ENCODE measurements at regions not wholly inside any gene's neighbourhood (a gene's known extent, or its start where the extent isn't known, plus 50 kb on each side); places are given as distances from the start of the nearest gene placed in this dataset.

GRCh38 chr7:20076835-20077234 lies 140.3 kb downstream of the MACC1 start:
- Histone ChIP-seq H3K27ac (ENCODE audit: extremely low read depth, low read depth, low read length) (no peak overlapping the region), H3K36me3 (ENCODE audit: control insufficient read depth in 2 of 2, insufficient read depth in 1 of 2, low read length in 2 of 2) (no peaks in the 10 kb centered on the region), H3K9me3 (ENCODE audit: control insufficient read depth, insufficient read depth, low read depth, low read length) (no peaks in the 10 kb centered on the region), H3K4me3 (ENCODE audit: low read depth, low read length) (no peak overlapping the region), H3K4me1 (ENCODE audit: control insufficient read depth, insufficient read depth, low read length) (no peaks in the 10 kb centered on the region)
- POLR2A ChIA-PET: no interaction called here
- CTCF ChIA-PET: interaction anchor here (0.7 kb wide), 1 partner anchor 871 kb away, joined by 5 read pairs; no protein-coding TSS in a partner anchor
- TF ChIP-seq ZNF513 (tag by site-specific recombination; IDR thresholded peaks at IDR 0.05) (no peak), SP2 (tag by site-specific recombination; IDR thresholded peaks at IDR 0.05) (no peak), ZNF530 (tag by site-specific recombination; IDR thresholded peaks at IDR 0.05; ENCODE audit: low read depth) (no peak), ZEB2 (tag by site-specific recombination; IDR thresholded peaks at IDR 0.05) (no peak), ZNF146 (tag by site-specific recombination; IDR thresholded peaks at IDR 0.05) (no peak), ZNF114 (tag by site-specific recombination; IDR thresholded peaks at IDR 0.05) (no peak), REPIN1 (tag by site-specific recombination; IDR thresholded peaks at IDR 0.05; ENCODE audit: low read depth) (no peak), ZNF140 (tag by site-specific recombination; IDR thresholded peaks at IDR 0.05) (no peak), KLF16 (tag by site-specific recombination; IDR thresholded peaks at IDR 0.05) (no peak), ZNF529 (tag by site-specific recombination; IDR thresholded peaks at IDR 0.05; ENCODE audit: insufficient replicate concordance) (no peak), PBX3 (CRISPR knock-in tag; IDR thresholded peaks at IDR 0.05) (no peak), ZBTB20 (tag by site-specific recombination; IDR thresholded peaks at IDR 0.05) (no peak), ZNF596 (tag by site-specific recombination; IDR thresholded peaks at IDR 0.05) (no peak), ZIC2 (tag by site-specific recombination; IDR thresholded peaks at IDR 0.05) (no peak)

GRCh38 chr7:20075992-20076820 lies 141.0 kb downstream of the MACC1 start:
- H3K4me3 ChIP-seq (ENCODE audit: low read depth, low read length): no peak overlapping the region
- no peaks in the 10 kb centered on the region for H3K9me3 ChIP-seq (ENCODE audit: control insufficient read depth, insufficient read depth, low read depth, low read length)
- H3K36me3 ChIP-seq (ENCODE audit: control insufficient read depth in 2 of 2, insufficient read depth in 1 of 2, low read length in 2 of 2): no peaks in the 10 kb centered on the region
- ChIA-PET CTCF (no interaction called here), POLR2A (interaction anchor here (0.6 kb wide), 1 partner anchor 285 kb away, joined by 7 read pairs; no protein-coding TSS in a partner anchor)
- H3K4me1 ChIP-seq (ENCODE audit: control insufficient read depth, insufficient read depth, low read length): no peaks in the 10 kb centered on the region
- no peak overlapping the region for H3K27ac ChIP-seq (ENCODE audit: extremely low read depth, low read depth, low read length)
- TF ChIP-seq PRDM1 (tag by site-specific recombination; IDR thresholded peaks at IDR 0.05): no peak
- no peak for TF ChIP-seq ZNF426 (tag by site-specific recombination; IDR thresholded peaks at IDR 0.05)
- no peak for TF ChIP-seq ZNF610 (tag by site-specific recombination; IDR thresholded peaks at IDR 0.05; ENCODE audit: borderline replicate concordance)
- no peak for TF ChIP-seq ZNF157 (tag by site-specific recombination; IDR thresholded peaks at IDR 0.05)
- TF ChIP-seq ZNF266 (tag by site-specific recombination; IDR thresholded peaks at IDR 0.05; ENCODE audit: low read depth): no peak
- no peak for TF ChIP-seq ZNF280C (tag by site-specific recombination; IDR thresholded peaks at IDR 0.05)
- no peak for TF ChIP-seq CTCF (tag by site-specific recombination; IDR thresholded peaks at IDR 0.05)
- TF ChIP-seq ZNF677 (tag by site-specific recombination; IDR thresholded peaks at IDR 0.05): no peak
- TF ChIP-seq ZNF488 (tag by site-specific recombination; IDR thresholded peaks at IDR 0.05): no peak
- TF ChIP-seq ZNF169 (tag by site-specific recombination; IDR thresholded peaks at IDR 0.05): no peak
- TF ChIP-seq ZNF112 (tag by site-specific recombination; IDR thresholded peaks at IDR 0.05): no peak
- no peak for TF ChIP-seq ZNF10 (tag by site-specific recombination; IDR thresholded peaks at IDR 0.05)
- TF ChIP-seq GLI2 (tag by site-specific recombination; IDR thresholded peaks at IDR 0.05; ENCODE audit: borderline replicate concordance, low read depth): no peak
- TF ChIP-seq ZNF660 (tag by site-specific recombination; IDR thresholded peaks at IDR 0.05): no peak
- no peak for TF ChIP-seq GLIS2 (tag by site-specific recombination; IDR thresholded peaks at IDR 0.05)

Measured in HEK293 (cell line).